Nephron (organoid): ENCODE measurements at regions not wholly inside any gene's neighbourhood (a gene's known extent, or its start where the extent isn't known, plus 50 kb on each side); places are given as distances from the start of the nearest gene placed in this dataset.

ENCODE experiments used
- H3K27ac Mint-ChIP-seq, 3 experiments: 2 replicates each; pipeline ENCODE4 v1.8.0; 2020; ENCODE audit warnings: mixed read lengths in 3 of 3, mild to moderate bottlenecking in 2 of 3, moderate library complexity in 1 of 3
- H3K27me3 Mint-ChIP-seq: 2 replicates; pipeline ENCODE4 v1.8.0; 2021; ENCODE audit warnings: low read depth, mild to moderate bottlenecking, moderate library complexity, mixed read lengths
- H3K36me3 Mint-ChIP-seq: 2 replicates; pipeline ENCODE4 v1.8.0; 2020; ENCODE audit warnings: low read depth, mixed read lengths
- H3K4me1 Mint-ChIP-seq: 2 replicates; pipeline ENCODE4 v1.8.0; 2020; ENCODE audit warnings: mixed read lengths
- H3K4me3 Mint-ChIP-seq, 3 experiments: 2 replicates each; pipeline ENCODE4 v1.8.0; 2020; ENCODE audit warnings: mild to moderate bottlenecking in 3 of 3, mixed read lengths in 3 of 3, moderate library complexity in 2 of 3
- H3K9me3 Mint-ChIP-seq: 2 replicates; pipeline ENCODE4 v1.8.0; 2020; ENCODE audit warnings: mixed read lengths
- TF ChIP-seq, protein P1 (sequence below), 3 experiments: fragments of 200-600 bp; sonication (generic); IDR thresholded peaks; one replicate each; pipeline ENCODE4 v1.5.0; 2021; ENCODE audit warnings: antibody characterized with exemption in 3 of 3; ENCODE audit not compliant: unreplicated experiment in 3 of 3

DNA sequence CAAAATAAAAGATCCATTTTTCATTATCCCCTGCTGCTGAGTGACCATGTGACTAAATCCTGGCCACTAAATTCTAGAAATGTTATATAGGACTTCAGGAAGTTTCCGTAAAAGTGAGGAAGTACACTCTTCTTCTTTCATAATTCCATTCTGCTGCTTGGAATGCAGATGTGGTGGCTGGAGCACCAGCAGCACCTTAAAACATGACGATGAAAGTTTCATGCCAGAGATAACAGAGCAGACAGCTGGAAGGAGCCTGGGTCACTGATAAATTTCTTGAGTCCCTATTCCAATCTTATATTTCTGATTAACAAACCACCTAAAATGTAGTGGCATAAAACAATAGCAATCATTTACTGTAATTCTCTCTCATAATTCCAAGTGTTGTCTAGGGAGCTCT lies 238.7 kb downstream of the TBL1XR1 start:
- TF ChIP-seq, protein P1, sequence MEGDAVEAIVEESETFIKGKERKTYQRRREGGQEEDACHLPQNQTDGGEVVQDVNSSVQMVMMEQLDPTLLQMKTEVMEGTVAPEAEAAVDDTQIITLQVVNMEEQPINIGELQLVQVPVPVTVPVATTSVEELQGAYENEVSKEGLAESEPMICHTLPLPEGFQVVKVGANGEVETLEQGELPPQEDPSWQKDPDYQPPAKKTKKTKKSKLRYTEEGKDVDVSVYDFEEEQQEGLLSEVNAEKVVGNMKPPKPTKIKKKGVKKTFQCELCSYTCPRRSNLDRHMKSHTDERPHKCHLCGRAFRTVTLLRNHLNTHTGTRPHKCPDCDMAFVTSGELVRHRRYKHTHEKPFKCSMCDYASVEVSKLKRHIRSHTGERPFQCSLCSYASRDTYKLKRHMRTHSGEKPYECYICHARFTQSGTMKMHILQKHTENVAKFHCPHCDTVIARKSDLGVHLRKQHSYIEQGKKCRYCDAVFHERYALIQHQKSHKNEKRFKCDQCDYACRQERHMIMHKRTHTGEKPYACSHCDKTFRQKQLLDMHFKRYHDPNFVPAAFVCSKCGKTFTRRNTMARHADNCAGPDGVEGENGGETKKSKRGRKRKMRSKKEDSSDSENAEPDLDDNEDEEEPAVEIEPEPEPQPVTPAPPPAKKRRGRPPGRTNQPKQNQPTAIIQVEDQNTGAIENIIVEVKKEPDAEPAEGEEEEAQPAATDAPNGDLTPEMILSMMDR (IDR thresholded peaks at IDR 0.05; ENCODE audit: unreplicated experiment in 3 of 3), result no peak
- peaks cover 12% of the 10 kb centered on the region for H3K9me3 Mint-ChIP-seq
- peaks cover 10% of the 10 kb centered on the region for H3K4me1 Mint-ChIP-seq
- no peak overlapping the region for H3K4me3 Mint-ChIP-seq
- no peak overlapping the region for H3K27ac Mint-ChIP-seq
- H3K27me3 Mint-ChIP-seq, result no peaks in the 10 kb centered on the region
- no peaks in the 10 kb centered on the region for H3K36me3 Mint-ChIP-seq

- Mint-ChIP-seq H3K9me3 (no peaks in the 10 kb centered on the region), H3K27ac (no peak overlapping the region), H3K36me3 (no peaks in the 10 kb centered on the region), H3K27me3 (no peaks in the 10 kb centered on the region), H3K4me3 (no peak overlapping the region), H3K4me1 (peaks cover 37% of the 10 kb centered on the region)
- TF ChIP-seq, protein P1 (IDR thresholded peaks at IDR 0.05; ENCODE audit: unreplicated experiment in 3 of 3), result no peak
Measured at GRCh38 chr3:176954517-176954916, 242.8 kb downstream of the TBL1XR1 start.

GRCh38 chr3:176953106-176954060 lies 243.9 kb downstream of the TBL1XR1 start:
- no peaks in the 10 kb centered on the region for H3K9me3 Mint-ChIP-seq
- no peak overlapping the region for H3K27ac Mint-ChIP-seq
- H3K4me1 Mint-ChIP-seq, result peaks cover 37% of the 10 kb centered on the region

DNA sequence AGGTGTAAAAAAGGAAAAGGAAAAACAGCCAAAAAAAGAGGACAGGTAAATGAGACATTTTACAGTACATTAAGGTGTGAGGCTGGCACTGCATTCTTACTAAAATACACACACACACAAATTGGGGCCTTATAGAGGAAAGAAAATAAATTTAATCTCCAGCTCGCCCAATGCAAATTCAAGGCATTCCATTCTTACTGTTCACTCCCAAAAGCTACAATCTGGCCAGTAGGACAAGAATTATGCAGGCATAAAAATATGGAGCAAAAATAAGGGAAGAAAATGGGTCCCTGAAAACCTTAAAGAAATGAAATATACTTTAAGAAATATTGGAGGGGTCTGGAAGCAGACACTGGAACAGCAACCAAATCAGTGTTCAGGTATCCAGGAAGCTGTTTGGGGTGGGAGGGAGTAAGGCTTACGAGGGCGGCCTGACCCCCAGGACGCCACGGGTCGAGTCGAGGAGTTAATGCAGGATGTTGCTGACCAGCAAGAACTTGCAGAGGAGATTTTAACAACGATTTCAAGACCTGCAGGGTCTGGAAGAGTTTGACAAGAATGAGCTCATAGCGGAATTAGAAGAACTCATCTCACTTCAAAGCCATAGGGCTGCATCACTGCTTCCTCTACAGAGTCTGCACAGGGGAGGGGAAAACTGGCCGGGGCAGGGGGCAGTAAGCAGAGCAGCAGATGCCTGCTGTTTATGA lies 245.5 kb downstream of the TBL1XR1 start:
- Mint-ChIP-seq H3K4me3 (no peak overlapping the region), H3K36me3 (no peaks in the 10 kb centered on the region), H3K27ac (no peak overlapping the region), H3K27me3 (peaks cover 2% of the 10 kb centered on the region), H3K9me3 (no peaks in the 10 kb centered on the region), H3K4me1 (peaks cover 37% of the 10 kb centered on the region)
- TF ChIP-seq, protein P1 (IDR thresholded peaks at IDR 0.05; ENCODE audit: unreplicated experiment in 3 of 3), result no peak

More at GRCh38 chr3:176953106-176954060, 243.9 kb downstream of the TBL1XR1 start:
- no peaks in the 10 kb centered on the region for H3K36me3 Mint-ChIP-seq
- H3K4me3 Mint-ChIP-seq, result no peak overlapping the region
- TF ChIP-seq, protein P1 (IDR thresholded peaks at IDR 0.05; ENCODE audit: unreplicated experiment in 3 of 3), result no peak
- no peaks in the 10 kb centered on the region for H3K27me3 Mint-ChIP-seq

- H3K4me3 Mint-ChIP-seq, result no peak overlapping the region
- no peak overlapping the region for H3K27ac Mint-ChIP-seq
- peaks cover 37% of the 10 kb centered on the region for H3K4me1 Mint-ChIP-seq
- H3K36me3 Mint-ChIP-seq, result no peaks in the 10 kb centered on the region
- H3K27me3 Mint-ChIP-seq, result peaks cover 4% of the 10 kb centered on the region
- TF ChIP-seq, protein P1 (IDR thresholded peaks at IDR 0.05; ENCODE audit: unreplicated experiment in 3 of 3), result no peak
- H3K9me3 Mint-ChIP-seq, result no peaks in the 10 kb centered on the region
Measured at GRCh38 chr3:176951144-176951543, 246.1 kb downstream of the TBL1XR1 start.
